DMS 273 treated with DMSO at 0.1 percent for 48 hours (cell line): ENCODE measurements at regions not wholly inside any gene's neighbourhood (a gene's known extent, or its start where the extent isn't known, plus 50 kb on each side); places are given as distances from the start of the nearest gene placed in this dataset.

Experiments used
- DNase-seq: peaks from one replicate; lab custom pipeline; 2025; lab: John Stamatoyannopoulos, UW

- DNase-seq = no peak
These were observed 260.8 kb downstream of the SKAP2 start for GRCh38 chr7:26603631-26604030.

GRCh38 chr7:26608402-26608801 lies 256.0 kb downstream of the SKAP2 start:
- no peak for DNase-seq

- DNase-seq = no peak
These were observed 255.3 kb downstream of the SKAP2 start for GRCh38 chr7:26609082-26609481.

GRCh38 chr7:26609532-26609931 lies 254.9 kb downstream of the SKAP2 start:
- no peak for DNase-seq

GRCh38 chr7:26612742-26613141 lies 251.6 kb downstream of the SKAP2 start:
- no peak for DNase-seq

GRCh38 chr7:26614503-26614902 lies 249.9 kb downstream of the SKAP2 start:
- DNase-seq = no peak

- DNase-seq = no peak
These were observed 248.2 kb downstream of the SKAP2 start for GRCh38 chr7:26616235-26616634.

GRCh38 chr7:26617066-26617465 lies 247.3 kb downstream of the SKAP2 start:
- DNase-seq = no peak
